ENCODE measurements at regions not wholly inside any gene's neighbourhood (a gene's known extent, or its start where the extent isn't known, plus 50 kb on each side); places are given as distances from the start of the nearest gene placed in this dataset.
"Not testable (repeated sequence)": the region's sequence is repeated elsewhere in the genome, so short reads cannot be mapped to it uniquely, and the experiment has no call there.

- DNase-seq (ENCODE audit: low read depth), result not testable (repeated sequence)
These were observed 1020.9 kb downstream of the KCNMA1 start for GRCh38 chr10:76616666-76617065.

DNA sequence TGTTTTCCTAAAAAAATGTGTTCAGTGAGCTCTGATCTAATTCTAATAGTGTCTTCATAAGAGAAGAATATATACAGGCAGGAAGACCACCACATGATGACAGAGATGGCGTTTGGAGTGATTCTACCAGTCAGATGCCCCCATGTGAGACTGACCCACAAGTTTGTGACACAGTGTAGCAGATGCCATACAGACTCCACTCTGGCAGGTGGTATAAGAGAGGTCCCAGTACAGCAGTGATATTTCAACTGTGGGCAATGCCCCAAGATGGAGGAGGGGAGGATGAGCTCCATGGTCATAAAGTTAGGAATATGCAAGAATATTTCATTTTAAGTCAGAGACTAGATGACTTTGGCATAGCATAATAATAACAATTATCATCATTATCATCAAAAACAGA, 1022.6 kb downstream of the KCNMA1 start:
- DNase-seq (ENCODE audit: low read depth), result no peak
